HT-29 (cell line): ENCODE measurements at regions not wholly inside any gene's neighbourhood (a gene's known extent, or its start where the extent isn't known, plus 50 kb on each side); places are given as distances from the start of the nearest gene placed in this dataset.
A peak's percentile ranks its signal among the peaks of the same experiment; 100 is the strongest.

Experiments
- DNase-seq: peaks from one replicate; pipeline ENCODE4 v3.0.0-alpha.2; 2015; ENCODE audit warnings: low spot score

DNA sequence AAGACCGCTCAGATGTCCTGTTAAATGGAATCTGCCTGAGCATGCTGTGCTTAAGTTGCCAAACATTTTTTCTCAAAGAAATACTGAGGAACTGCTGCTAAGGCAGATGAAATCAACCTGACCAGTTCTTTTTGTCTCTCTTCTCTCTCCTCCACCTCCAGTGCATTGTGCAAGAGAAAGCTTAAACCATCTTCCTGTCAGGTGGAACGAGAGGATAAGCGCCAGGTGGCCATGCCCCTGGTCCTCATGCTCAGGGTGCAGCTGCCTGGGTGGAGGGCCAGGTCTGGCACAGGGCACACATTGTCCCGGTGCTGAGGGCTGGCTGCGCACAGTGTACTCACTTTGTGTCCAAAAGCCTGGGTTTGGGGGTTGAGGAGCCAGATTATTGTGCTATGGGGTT lies 176.2 kb upstream of the TP63 start:
- no peak for DNase-seq

DNA sequence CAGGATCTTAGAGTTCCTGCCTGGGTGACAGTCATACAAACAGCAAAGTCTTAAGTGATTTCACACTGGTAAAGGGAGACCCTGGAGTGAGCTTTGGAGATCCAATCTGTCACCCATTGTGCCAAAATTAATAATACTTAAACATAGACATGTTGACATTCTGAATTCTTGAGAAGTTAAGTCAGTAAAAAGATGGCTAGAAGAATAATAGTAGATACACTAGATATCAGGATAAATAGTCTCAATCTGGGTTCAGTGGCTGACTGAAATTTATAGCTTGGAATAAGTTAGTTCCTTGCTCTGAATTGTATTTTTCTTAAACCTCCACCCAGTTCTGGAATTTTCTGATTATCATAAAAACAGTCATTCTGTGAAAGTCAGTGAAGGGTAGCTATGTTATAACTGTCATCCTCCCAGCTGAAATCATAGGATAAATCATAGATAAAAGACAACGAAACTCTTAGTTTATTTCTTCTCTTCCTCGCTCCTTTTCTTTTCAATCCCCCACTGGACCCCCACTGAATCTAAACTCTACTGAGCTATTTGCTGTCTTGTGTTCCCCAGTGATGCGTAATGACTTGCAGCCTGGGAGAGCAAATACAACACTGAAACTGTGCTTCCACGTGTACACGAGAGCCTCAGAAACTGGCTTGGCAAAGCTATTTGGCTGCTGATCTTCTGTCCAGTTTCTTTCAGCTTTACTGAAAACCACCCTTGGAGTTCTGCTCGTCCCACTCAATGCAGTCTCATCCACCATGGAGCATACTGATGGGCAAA lies 175.4 kb upstream of the TP63 start:
- no peak for DNase-seq

DNA sequence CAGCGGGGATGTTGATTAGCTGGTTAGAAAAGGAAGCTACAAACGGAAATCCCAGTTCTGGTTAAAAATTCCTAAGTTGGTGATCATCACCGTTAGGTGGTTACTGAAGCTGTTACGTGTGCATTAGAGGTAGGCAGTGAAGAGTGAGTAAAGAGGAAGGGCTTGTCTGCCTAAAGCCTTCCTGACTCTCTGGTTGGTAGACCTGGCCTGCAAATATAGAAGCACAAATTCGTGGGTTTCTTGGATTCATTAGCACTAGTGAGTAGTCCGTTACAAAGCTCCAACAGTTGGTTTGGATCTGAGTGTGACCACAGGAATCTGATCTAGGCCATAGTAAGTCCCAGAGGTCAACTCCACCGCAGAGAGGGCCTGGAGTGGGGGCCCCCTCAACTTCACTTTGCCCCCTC lies 174.0 kb upstream of the TP63 start:
- no peak for DNase-seq

DNA sequence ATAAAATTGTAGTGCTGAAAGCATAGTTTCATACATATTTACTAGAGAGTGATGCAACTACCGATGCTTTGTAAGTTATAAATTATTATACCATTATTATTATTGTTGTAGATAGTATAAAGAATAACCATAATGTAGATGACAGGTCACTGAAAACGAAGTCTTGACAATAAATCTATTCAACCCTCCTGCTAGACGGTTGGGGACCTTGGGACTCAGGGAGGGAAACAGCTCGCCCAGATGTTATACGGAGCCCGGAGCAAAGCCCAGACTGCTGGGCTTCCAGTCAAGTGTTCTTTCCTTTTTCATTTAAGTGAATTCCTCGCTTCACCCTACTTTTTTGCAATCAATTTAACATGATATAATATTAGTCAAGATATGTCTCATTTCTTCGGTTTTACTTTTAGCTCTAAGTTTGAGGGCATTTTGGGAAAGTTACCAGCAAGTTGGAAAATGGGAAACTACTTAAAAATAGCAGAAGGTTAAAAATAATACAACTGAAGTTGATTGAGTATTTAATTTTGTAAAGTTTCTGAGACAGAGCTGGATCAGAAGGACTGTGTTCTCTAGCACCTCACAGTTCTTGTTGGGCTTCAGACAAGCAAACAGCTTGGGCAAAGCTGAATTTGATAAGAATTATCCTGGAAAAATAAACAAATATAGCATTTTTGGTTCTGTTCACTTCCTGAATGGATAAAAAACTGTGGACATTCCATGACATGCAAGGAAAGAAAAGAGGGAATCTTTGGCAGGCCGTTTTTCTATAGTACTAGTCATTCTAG lies 173.4 kb upstream of the TP63 start:
- no peak for DNase-seq

DNA sequence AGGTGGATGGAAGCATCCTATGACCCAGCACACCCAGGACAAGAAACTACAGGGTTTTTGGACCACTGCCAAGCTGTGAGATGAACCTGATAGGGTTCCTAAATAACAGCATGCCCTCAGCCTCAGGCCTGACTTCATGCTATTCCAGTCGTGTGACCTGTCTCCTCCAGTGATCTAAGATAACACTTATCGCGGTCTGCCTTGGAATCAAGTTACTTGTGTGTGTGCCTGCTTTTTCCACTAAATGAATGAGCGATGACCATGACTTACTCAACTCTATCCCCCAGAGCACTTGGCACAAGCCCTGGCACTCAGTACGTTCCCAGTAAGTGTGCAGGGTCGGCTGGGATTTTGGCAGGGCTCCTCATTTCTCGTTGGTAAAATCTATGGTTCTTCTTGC lies 172.7 kb upstream of the TP63 start:
- peak; percentile 13 for DNase-seq

- DNase-seq: no peak
Observed at GRCh38 chr3:189459231-189459630, 172.0 kb upstream of the TP63 start.

DNA sequence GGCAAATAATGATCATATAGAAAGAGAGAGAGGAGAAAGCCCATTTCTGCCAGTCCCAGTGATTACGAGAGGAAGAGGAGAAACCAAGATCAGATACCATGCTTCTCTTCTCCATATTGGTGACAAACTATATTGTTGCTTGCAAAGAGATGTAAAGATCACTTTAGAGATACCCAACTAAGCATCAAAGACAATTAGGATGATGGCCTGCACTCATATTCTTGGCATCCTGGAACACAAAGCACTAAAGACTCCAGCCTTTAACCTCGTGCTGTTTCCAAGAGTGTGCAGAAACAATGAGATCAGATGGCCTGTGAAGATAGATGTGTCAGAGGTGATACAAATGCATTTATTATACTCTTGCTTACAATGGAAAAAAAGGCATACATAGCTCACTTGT lies 170.7 kb upstream of the TP63 start:
- DNase-seq: no peak

- DNase-seq: no peak
Observed at GRCh38 chr3:189464799-189465198, 166.4 kb upstream of the TP63 start.

GRCh38 chr3:189466004-189466403 lies 165.2 kb upstream of the TP63 start:
- DNase-seq: no peak

DNA sequence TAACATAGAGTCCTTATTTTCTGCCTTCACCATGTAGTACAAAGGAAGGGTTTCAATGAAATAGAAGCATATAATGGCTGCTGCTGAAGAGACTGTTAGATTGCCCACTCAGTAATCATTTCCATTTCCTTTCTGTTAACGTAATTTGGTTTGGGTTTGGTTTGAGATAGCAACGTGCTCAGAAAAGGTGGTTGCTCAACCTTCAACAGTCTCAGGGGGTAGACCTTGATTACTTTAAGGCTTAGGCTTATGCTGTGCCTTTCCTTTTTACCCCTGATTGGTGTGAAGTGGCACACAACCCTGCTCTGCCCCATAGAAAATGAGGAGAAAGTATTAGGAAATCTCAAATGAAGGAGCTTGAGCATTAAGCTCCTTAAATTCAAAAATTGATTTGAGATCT lies 163.7 kb upstream of the TP63 start:
- no peak for DNase-seq

DNA sequence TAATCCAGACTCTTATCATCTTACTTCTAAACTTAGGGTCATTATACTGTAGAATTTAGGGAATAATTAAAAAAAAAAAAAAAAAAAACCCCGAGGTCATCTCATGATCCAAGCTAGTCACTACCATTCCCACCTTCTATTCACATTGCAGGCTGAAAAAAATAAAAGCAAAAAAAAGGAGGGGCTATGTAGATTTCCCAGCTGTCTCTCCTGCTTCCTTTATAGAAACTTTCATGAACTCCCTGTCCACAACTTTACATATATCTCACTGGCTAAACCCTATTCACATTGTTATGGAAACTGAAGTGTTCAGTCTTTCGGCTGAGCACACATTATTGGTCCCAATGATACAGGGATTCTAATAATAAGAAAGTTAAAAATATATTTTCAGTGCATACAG lies 156.2 kb upstream of the TP63 start:
- no peak for DNase-seq

DNA sequence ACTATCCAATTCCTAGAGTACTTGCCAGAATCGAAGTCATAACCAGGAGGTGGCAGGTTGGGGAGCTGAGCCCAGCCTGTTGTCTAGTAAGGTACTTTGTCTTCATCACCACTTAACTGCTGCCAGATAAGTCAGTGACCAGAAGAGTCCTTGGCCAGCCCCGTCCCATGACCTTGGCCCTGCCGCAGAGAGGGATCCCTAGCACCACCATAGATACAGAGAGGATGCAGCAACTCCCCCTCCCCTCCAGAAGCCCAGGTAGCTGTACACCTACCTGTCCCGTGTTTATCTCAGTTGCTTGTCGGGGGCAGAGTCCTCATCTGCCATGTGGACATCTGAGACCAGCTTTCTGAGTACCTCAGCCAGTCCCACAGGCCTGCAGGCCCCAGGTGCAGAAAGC lies 153.6 kb upstream of the TP63 start:
- DNase-seq: no peak

DNA sequence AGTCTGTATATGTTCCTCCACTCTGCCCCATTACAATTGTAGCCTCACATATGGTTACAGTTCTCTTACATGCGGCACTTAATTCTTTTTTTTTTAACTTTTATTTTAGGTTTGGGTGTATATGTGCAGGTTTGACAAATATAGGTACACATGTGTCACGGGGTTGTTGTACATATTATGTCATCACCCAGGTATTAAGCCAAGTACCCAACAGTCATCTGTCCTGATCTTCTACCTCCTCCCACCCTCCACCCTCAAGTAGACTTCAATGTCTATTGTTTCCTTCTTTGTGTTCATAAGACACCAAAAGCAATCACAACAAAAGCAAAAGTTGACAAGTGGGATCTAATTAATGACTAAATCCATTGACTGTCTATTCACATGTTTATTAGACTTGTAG lies 144.6 kb upstream of the TP63 start:
- no peak for DNase-seq

- DNase-seq: no peak
Observed at GRCh38 chr3:189488241-189488767, 142.9 kb upstream of the TP63 start.

- no peak for DNase-seq
Observed at GRCh38 chr3:189490337-189490736, 140.9 kb upstream of the TP63 start.

- DNase-seq: no peak
Observed at GRCh38 chr3:189490749-189491148, 140.4 kb upstream of the TP63 start.

DNA sequence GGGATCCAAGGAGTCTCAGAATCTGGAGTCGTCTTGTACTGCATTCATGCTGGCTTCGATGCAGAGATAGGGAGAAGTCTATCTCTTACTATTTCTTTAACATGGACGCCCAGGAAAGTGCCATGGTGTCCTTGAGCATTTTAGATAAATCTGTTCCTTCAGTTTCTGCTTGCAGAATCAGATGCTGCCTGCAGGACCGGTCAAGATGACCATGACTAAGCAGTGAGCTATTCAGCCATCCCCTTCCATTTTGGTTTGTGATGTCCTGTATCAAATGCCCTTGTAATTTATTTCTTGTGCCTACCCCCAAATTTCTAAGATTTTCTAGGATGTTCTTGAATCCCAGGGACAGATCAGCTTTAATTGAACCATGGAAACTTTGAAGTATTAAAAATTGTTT lies 139.4 kb upstream of the TP63 start:
- no peak for DNase-seq

- no peak for DNase-seq
Observed at GRCh38 chr3:189493271-189493670, 137.9 kb upstream of the TP63 start.

DNA sequence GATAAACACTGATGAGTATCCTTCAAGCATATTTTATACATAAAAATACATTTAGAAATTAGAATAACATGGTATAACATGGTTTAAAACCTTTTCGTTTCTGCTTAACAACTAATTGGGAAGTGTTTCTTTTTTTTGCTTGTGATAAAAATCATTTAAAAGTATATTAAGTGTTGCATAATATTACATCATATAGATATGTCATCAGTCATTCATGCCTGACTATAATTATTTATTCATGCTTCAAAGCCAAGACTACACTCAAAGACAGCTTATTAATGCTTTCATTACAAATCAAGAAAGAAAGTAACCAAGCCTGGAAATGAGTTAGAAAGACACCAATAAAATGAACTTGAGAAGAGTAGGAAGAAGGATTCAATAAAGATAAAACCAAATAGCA lies 136.6 kb upstream of the TP63 start:
- DNase-seq: no peak

- no peak for DNase-seq
Observed at GRCh38 chr3:189496375-189497138, 134.6 kb upstream of the TP63 start.

DNA sequence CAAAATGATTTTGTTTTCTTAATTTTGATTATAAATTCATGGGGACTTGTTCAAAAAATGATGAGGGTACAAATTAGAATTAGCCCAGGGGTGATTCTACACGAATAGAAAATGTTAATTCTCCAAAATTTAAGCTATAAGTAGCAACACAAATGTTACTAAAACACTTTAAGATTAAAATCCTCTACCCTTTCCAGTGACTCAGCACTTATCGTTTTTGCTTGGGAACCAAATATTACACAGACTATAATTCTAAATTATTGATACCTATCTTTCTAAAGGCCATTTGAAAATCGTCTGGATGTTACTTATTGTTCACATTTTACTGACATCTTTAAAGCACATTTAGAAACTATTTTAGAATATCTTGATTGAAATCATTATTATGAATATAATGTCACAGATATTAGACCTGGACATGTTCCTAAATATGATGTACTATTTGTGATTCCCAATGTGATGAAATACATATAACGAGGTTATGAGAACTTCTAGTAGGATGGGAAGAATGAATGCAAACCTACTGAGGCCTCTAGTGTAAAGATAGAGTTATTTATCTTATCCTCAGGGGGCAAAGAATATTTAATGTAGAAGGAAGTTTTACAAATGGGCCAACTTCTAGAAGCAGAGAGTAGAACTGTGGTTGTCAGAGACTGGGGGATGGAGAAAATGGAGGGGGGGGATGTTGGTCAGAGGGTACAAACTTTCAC lies 132.0 kb upstream of the TP63 start:
- DNase-seq: no peak

DNA sequence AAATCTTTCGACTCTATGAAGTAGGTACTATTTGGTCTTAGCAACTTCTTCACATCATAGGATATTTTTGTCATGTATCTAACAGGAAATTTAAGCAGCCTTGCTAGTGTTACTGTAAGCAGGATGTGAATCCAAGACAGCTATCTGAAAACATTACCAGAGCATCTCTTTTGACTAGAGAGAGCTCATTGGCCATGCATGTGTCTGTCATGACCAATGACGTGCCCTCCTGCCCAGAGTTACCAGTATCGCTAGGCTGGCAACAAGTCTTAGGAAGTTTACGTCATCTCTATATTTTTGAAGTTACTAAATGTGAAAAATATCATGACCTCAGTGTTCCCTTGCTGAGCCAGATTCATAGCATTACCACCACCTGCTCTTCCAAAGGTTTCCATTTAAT lies 130.9 kb upstream of the TP63 start:
- no peak for DNase-seq
